Fibroblast of lung (primary cell): ENCODE measurements at regions not wholly inside any gene's neighbourhood (a gene's known extent, or its start where the extent isn't known, plus 50 kb on each side); places are given as distances from the start of the nearest gene placed in this dataset.

Source experiments
- DNase-seq, 2 donors: peaks; one replicate each; pipeline versions ENCODE4 v3.0.0 to v3.0.0-alpha.2; 2010; ENCODE audit warnings: low read depth in 2 of 2
- H2AFZ ChIP-seq: 2 replicates; pipeline ENCODE4 v1.5.1; 2012; ENCODE audit warnings: low read length, control low read depth, inconsistent platforms
- H3K27ac ChIP-seq: 2 replicates; pipeline ENCODE4 v1.5.1; 2011; ENCODE audit warnings: low read length, control low read depth; ENCODE audit not compliant: insufficient read depth
- H3K27me3 ChIP-seq: 2 replicates; pipeline ENCODE4 v1.5.1; 2011; ENCODE audit warnings: mild to moderate bottlenecking, low read length; ENCODE audit not compliant: control insufficient read depth, insufficient read depth
- H3K36me3 ChIP-seq: 2 replicates; pipeline ENCODE4 v1.5.1; 2011; ENCODE audit warnings: low read length; ENCODE audit not compliant: control insufficient read depth, insufficient read depth
- H3K4me1 ChIP-seq: 2 replicates; pipeline ENCODE4 v1.5.1; 2011; ENCODE audit warnings: low read length; ENCODE audit not compliant: control insufficient read depth, insufficient read depth; ENCODE audit errors: extremely low read depth
- H3K4me2 ChIP-seq: 2 replicates; pipeline ENCODE4 v1.5.1; 2011; ENCODE audit warnings: low read length, control low read depth; ENCODE audit not compliant: insufficient read depth; ENCODE audit errors: extremely low read depth
- H3K4me3 ChIP-seq, 4 experiments: fragments of 200-600 bp in 1 of 4; sonication (generic) in 1 of 4; replicated peaks in 1 of 4; 2 replicates each; pipeline ENCODE4 v1.5.1; 2011 to 2016; ENCODE audit warnings: low read length in 4 of 4, low read depth in 3 of 4, mild to moderate bottlenecking in 3 of 4, control low read depth in 2 of 4, inconsistent platforms in 1 of 4, mixed read lengths in 1 of 4; ENCODE audit not compliant: insufficient read depth in 1 of 4; ENCODE audit errors: control extremely low read depth in 1 of 4
- H3K79me2 ChIP-seq: 2 replicates; pipeline ENCODE4 v1.5.1; 2012; ENCODE audit warnings: mild to moderate bottlenecking, low read length, inconsistent platforms; ENCODE audit not compliant: control insufficient read depth, insufficient read depth
- H3K9ac ChIP-seq: 2 replicates; pipeline ENCODE4 v1.5.1; 2011; ENCODE audit warnings: mild to moderate bottlenecking, low read length, control low read depth; ENCODE audit not compliant: insufficient read depth
- H3K9me3 ChIP-seq: 2 replicates; pipeline ENCODE4 v1.5.1; 2012; ENCODE audit warnings: low read depth, low read length; ENCODE audit not compliant: control insufficient read depth, insufficient read depth
- H4K20me1 ChIP-seq: 2 replicates; pipeline ENCODE4 v1.5.1; 2011; ENCODE audit warnings: low read length; ENCODE audit not compliant: control insufficient read depth, insufficient read depth; ENCODE audit errors: extremely low read depth
- CTCF ChIP-seq, 2 donors: IDR thresholded peaks in 1 of 2; conservative IDR thresholded peaks in 1 of 2; 1 replicate in 1 of 2; 2 replicates in 1 of 2; pipeline ENCODE4 v1.5.1; 2011 to 2012; ENCODE audit warnings: low read length in 2 of 2, control low read depth in 1 of 2, inconsistent platforms in 1 of 2, low read depth in 1 of 2, mild to moderate bottlenecking in 1 of 2
- EZH2 ChIP-seq: IDR thresholded peaks from 2 replicates; pipeline ENCODE4 v1.5.1; 2012; ENCODE audit warnings: low read length, control low read depth, mild to moderate bottlenecking; ENCODE audit errors: missing control alignments

- Histone ChIP-seq H3K9me3 (no peaks in the 10 kb centered on the region), H3K27ac (no peak overlapping the region), H3K4me1 (no peaks in the 10 kb centered on the region), H3K4me2 (no peak overlapping the region), H3K27me3 (no peaks in the 10 kb centered on the region), H4K20me1 (no peaks in the 10 kb centered on the region), H2AFZ (no peak overlapping the region), H3K36me3 (no peaks in the 10 kb centered on the region), H3K79me2 (no peaks in the 10 kb centered on the region), H3K4me3 (no peak overlapping the region), H3K9ac (no peak overlapping the region)
- peak in 1 of 2 donors; percentile 33 for DNase-seq
- no peak for TF ChIP-seq CTCF (conservative IDR thresholded peaks at IDR 0.05 in 1 of 2, IDR thresholded peaks at IDR 0.05 in 1 of 2; ENCODE audit: low read depth in 1 of 2, low read length in 2 of 2)
- TF ChIP-seq EZH2: no peak
These were observed 443.1 kb upstream of the ZNF462 start for GRCh38 chr9:106419829-106420228.

- no peaks in the 10 kb centered on the region for H3K79me2 ChIP-seq
- H3K9ac ChIP-seq: no peak overlapping the region
- H3K27ac ChIP-seq: no peak overlapping the region
- no peak overlapping the region for H3K4me3 ChIP-seq
- H2AFZ ChIP-seq: no peak overlapping the region
- H3K27me3 ChIP-seq: no peaks in the 10 kb centered on the region
- H4K20me1 ChIP-seq: no peaks in the 10 kb centered on the region
- TF ChIP-seq EZH2 (no peak), CTCF (conservative IDR thresholded peaks at IDR 0.05 in 1 of 2, IDR thresholded peaks at IDR 0.05 in 1 of 2; ENCODE audit: low read depth in 1 of 2, low read length in 2 of 2) (no peak)
- H3K9me3 ChIP-seq: no peaks in the 10 kb centered on the region
- no peaks in the 10 kb centered on the region for H3K4me1 ChIP-seq
- H3K36me3 ChIP-seq: no peaks in the 10 kb centered on the region
- peak; percentile 53 to 70 for DNase-seq
- no peak overlapping the region for H3K4me2 ChIP-seq
These were observed 442.4 kb upstream of the ZNF462 start for GRCh38 chr9:106420511-106420944.

GRCh38 chr9:106421772-106422171 is 441.2 kb upstream of the ZNF462 start:
- no peaks in the 10 kb centered on the region for H3K9me3 ChIP-seq
- no peaks in the 10 kb centered on the region for H3K79me2 ChIP-seq
- no peak overlapping the region for H3K4me3 ChIP-seq
- H3K4me1 ChIP-seq: no peaks in the 10 kb centered on the region
- TF ChIP-seq CTCF (conservative IDR thresholded peaks at IDR 0.05 in 1 of 2, IDR thresholded peaks at IDR 0.05 in 1 of 2; ENCODE audit: low read depth in 1 of 2, low read length in 2 of 2) (no peak), EZH2 (no peak)
- no peaks in the 10 kb centered on the region for H3K27me3 ChIP-seq
- H4K20me1 ChIP-seq: no peaks in the 10 kb centered on the region
- H2AFZ ChIP-seq: no peak overlapping the region
- no peak overlapping the region for H3K4me2 ChIP-seq
- no peak overlapping the region for H3K9ac ChIP-seq
- no peaks in the 10 kb centered on the region for H3K36me3 ChIP-seq
- DNase-seq: no peak
- no peak overlapping the region for H3K27ac ChIP-seq
